CD4-positive, alpha-beta T cell treated with Interleukin-4 for 4 hours (primary cell): ENCODE measurements at regions not wholly inside any gene's neighbourhood (a gene's known extent, or its start where the extent isn't known, plus 50 kb on each side); places are given as distances from the start of the nearest gene placed in this dataset.

Experiments used
- DNase-seq: peaks from one replicate; pipeline ENCODE4 v3.0.0-alpha.2; 2020

DNA sequence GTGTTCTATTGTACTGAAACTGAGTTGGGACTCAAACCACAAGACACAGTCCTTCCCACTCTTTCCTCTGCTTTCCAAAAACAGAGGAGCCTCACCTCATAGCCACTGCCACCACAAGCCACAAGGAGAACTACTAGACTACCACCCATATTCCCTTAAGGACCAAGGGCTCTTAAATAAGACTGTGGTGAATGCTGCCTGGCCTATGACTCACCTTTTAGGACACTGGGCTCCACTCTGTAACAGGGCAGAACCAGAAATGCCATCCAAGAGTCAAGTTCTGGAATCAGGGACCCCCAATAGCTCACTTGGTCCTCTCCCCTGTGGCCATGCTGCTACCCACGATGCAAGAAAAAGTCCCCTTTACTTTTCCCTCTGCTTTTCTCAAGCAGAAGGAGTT, 851.4 kb downstream of the BCL11A start:
- no peak for DNase-seq

DNA sequence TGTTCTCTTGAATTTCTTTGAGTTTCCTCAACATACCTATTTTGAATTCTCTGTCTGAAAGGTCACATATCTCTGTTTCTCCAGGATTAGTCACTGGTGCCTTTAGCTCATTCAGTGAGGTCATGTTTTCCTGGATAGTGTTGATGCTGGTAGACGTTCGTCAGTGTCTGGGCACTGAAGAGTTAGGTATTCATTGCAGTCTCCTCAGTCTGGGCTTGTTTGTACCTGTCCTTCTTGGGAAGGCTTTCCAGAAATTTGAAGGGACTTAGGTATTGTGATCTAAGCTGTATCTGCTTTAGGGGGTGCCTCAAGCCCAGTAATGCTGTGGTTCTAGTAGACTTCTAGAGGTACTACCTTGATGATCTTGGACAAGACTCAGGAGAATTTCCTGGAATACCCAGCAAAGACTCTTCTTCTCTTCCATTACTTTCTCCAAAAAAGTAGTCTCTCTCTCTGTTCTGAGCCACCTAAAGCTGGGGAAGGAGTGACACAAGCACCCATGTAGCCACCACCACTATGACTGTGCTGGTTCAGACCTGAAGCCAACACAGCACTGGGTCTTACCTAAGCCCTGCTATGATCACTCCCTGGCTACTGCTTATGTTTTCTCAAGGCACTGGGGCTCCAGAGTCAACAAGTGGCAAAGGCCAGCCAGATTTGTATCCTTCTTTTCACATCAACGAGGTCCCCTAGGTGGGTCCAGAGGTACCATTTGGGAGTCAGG, 852.0 kb downstream of the BCL11A start:
- no peak for DNase-seq

DNA sequence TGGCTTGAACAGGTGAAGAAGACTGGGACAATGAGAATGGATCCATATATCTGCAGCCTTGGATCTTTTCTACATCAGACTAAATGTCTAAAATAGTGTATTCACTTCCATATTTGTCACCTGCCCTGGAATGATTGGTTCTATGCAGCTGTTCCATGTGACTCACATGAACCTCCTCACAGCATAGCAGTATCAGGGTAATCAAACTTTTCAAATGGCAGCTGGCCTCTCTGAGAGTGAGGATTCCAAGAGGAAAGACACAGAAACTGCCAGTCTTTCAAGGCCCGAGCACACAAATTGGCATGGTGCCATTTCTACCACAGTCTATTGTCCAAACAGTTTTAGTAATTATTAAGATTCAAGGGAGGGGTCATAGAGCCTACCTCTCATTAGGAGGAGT, 859.3 kb downstream of the BCL11A start:
- DNase-seq = no peak

DNA sequence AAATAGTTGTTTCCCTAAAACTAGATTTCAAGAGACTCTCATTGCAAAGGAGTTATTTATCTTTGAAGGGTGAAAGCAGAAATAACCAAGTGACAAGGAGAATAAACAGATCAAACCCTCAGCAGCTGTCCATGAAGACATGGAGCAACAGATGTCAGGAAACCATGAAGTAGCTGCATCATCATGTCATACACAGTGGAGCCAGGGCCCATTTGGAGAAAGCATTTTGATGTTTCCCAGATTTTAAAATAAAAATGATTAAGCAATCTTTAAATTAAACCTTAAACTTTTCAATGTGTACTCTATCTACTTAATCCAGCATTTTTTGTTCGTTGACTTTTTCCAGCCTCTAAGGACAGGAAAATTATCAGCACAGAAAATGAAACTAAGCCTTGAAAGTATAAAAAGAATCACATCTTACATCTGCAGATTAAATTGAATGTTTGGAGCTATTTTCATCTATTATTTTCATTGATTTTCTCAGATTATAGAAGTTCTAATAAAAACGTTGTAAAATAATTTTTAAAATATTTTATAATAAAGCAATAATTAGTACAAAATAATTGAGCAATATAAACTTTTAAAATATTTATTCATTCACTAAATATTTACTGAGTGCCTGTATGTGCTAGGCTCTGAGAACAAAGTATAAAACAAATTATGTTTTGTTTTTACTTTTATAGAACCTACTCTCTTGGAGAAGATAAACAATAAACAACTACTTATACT, 860.1 kb downstream of the BCL11A start:
- no peak for DNase-seq

DNA sequence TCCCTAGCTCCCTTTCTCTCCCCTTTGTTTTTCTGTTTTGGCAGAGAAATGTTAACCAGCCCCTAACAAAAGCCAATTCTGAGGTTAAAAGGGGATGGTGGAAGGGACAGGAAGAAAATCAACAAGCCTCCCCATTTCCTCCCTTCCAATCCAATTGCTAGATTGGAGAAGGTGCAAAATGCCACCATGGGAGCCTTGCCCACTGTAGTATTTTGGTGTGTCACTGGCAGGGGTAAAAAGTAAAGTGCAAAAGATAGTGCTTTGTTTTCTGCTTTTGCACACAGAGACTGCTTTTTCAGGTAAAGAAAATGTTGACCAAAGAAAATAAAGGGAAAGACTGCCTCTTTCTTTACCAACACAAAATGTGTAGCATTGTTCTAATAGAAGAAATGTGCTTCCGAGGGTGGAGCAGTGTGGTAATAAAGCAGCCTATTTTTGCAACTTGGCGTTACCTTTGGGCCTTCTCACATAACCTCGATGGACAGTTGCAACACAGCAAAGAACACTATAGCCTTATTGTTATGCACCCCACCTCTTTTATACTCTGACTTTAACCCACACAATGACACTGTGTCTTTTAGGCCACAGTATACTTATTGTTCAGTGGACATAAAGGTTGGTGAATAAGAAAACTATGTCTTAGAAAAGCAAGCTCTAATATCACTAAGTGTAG, 861.8 kb downstream of the BCL11A start:
- DNase-seq = no peak

DNA sequence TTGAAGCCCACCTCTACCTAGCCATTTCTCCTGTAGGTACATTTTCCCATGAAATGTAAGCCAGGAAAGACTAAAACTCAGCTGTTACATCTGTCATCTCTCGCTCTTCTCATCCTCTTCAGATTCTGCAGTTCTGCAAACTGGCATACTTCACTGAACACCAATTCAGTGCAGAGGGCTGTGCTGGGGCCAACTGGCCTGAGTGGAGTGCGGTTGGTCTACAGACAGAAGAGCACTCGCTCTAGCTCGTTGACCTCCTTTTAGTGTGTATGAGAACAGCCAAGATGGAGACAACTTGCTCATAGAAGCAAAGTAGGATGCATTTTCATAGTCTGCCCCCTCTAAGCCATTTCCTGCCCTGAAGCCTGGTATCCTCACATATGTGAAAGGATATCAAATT, 862.6 kb downstream of the BCL11A start:
- DNase-seq = no peak

DNA sequence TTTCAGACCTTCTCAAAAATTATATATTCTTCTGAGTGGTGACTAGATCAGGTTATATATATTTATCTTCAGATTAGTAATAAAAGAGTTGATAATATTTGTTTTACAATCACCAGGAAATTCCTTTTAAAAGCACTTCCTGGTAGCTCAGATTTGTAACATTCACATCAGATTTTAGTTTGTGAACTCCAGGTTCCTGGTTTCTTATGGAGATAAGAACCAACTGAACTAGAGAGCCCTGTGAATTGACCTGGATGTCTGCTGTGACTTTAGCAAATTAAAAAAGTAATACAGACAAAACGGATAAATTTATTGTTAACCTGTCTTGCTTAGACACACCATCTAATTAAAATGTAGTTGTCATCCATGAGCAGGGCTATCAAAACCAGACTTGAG, 868.7 kb downstream of the BCL11A start:
- no peak for DNase-seq

DNA sequence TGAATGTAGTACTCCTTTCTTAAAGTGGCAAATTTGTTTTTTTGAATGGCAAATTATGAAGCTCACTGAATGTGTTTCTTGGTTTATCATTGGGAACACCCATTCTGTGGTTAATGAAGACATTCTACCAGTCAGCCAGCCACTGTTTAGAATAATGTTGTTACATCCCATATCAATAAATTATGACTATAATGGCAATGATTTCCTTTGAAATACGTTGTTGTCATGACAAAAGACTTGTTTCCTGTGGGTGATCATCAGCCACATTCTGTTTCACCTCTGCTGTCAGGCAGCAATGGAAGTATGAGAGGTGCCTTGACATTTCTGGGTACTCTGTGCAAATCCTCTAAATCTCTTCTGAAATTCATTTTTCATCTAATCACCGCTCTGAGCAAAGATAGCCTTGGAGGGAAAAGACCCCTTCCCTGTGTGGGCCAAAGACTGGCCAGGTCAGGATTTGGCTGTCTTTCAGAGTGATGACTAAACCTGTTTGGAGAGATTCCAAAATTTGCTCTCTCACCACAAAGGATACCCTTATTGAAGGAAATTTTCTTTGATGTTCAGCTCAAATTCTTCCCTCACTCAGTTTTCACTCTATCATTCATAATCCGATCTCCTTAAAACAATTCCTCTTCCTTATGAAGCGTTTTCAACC, 869.2 kb downstream of the BCL11A start:
- DNase-seq = no peak

DNA sequence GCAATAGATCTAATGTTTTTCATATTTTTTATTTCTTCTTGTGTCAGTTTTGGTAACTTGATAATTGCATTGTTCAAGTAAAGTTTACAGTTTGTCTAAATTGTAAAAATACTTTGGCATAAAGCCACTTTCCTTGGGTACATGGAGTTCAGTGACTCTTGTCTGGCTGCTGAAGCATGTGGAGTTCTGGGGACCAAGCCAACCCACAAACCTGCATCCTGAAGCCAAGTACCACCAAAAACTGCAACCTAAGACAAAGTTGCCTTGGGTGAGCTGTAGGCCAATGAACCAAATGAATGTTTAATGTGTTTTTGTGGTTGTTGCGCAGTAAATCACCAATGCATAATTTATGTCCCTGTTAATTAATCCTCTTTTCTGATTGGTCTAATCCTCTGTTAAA, 872.6 kb downstream of the BCL11A start:
- DNase-seq = no peak

DNA sequence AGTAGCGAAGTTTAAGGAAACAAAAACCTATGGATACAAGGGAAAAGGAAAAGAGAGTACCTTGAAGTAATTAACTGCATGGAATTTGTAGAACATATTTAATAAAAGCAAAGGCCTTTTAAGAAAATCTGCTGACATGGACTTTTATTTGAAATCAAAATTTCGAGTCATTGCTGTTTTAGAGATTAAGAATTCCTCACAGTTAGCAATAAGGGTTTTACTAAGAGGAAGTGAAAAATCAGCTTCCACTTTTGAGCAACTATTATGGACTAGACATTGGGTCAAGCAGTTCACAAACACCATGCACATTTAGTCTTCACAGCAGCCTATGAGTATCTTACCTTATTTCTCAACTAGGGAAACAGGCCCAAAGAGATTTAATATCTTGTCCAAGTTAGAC, 876.3 kb downstream of the BCL11A start:
- DNase-seq = no peak

DNA sequence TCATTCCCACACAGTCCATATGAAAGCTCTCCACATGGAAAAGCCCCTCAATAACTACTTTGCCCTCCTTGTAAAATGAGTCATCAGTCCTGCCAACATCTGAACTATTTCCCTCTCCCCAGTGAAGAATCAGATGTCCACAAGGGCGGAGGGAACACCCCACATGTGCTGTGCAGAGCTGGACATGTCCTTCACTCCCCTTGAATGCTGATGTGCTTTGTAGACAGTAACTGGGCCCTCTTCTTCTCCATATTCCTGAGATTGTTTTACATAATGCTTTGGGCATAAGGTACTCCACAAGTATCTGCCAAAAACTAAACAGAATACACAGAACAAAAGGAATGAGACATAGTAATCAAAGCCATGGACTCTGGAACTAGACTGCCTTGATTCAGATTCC, 879.4 kb downstream of the BCL11A start:
- DNase-seq = no peak

DNA sequence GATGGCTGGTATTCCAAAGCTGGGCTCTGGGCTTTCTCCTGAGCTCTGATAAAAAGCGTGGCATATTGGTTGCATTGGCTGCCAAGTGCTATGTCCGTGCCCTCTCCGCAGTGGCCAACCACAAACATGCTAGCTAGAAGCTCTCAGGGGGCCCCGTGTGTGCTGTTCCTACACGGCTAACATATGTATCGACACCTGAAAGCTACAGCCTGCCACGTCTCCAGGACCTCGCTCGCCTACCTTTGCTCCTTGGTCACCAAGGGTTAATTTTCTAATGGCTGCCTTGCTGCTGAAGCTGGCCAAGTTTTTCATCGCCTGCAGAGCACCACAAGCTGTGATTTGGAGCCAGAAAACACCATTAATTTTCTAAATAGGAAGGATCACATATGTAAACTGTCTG, 888.4 kb downstream of the BCL11A start:
- no peak for DNase-seq

DNA sequence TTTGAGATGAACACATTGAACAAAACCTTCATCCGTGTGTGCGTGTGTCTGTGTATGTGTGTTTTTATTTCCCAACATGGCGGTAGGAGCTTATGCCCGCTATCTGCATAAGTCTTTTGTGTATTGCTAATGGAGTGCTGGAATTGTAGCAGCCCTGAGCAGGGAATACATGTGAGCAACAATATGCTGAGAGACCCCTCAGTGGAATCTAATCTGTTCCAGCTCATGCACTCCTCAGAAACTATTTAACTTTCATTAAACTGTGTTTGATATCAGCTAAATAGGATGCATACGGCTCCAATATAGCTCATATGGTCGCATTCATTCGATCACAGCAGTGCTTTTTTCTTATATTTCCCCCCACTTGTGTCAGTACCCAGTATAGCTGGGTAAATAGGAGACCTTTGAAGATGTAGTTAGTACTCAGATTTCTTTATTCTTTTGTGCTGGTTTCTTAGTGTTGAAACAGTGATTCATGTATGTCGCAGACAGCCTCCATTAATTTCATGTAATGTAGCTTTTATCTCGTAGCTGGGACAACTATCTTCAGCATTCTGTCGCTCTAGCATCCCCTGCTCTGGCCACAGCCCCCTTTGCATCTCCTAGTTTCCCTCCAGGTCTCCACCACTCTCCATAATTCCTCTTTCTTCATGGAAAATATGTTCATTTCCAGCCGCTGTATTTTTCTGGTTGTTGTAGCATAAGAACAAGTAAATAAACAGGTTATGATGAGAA, 891.2 kb downstream of the BCL11A start:
- no peak for DNase-seq

DNA sequence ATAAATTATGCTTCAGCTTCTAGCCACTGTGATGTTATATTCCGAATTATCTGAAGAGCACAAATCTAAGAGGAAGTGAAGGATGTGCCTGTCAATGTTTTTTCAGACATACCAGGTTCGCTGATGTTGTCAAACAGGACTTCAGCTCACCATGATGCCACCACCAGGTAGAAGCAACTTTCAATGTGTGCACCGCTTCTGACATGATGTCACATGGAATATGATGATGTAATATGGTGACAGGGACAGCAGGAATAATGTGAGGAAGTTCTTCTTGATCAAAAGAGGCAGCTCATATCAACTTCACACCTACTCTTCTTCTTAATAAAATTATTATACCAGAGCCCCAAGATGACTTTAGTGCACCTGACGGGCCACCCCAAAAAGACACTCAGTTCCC, 893.2 kb downstream of the BCL11A start:
- no peak for DNase-seq

DNA sequence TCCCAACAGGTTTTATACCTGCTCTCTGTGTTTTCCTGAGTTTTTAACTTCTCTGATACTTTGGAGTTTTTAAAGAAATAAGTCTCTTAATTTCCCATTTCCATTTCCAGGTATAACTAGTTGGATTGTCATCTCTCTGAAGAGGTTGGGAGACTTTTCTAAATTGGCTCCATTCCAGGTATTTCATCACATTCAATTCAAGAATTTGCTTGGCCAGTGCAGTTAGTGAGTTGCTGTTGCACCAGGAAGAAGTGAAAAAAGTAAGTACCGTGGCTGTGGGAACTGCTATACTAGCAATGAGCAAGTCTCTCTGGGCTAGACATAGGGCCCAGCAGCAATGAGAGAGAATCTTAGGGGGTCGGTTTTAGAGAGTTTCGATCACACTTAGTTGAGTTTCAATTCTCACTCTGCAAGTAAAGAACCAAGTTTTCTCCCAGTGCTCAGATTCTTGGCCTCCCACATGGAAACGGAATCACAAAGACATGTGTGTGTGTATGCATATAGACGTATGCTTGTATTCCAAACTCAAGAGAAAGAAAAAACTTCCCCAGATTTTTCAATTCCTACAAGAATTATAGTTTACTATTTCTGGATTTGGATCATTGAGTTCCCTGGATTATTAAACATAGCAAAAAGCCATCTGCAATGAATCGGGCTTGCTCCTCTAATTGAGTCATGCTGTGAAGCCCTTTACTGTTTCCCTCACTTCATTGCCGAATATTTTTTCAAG, 894.4 kb downstream of the BCL11A start:
- no peak for DNase-seq

DNA sequence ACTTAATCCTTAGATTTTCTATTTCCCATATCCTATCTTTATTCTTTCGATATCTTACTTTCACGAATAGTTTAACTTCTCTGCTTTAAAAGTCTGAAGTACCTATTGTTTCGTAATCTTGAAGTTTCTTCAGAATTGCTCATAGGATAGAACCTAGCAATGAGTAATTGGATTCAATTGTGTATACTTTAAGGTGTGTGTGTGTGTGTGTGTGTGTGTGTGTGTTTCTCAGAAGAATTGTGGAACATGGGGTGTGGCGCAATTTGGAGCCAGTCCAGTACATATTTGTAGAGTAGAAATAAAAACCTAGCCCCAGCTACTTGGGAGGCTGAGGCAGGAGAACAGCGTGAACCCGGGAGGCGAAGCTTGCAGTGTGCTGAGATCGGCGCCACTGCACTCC, 897.6 kb downstream of the BCL11A start:
- no peak for DNase-seq

DNA sequence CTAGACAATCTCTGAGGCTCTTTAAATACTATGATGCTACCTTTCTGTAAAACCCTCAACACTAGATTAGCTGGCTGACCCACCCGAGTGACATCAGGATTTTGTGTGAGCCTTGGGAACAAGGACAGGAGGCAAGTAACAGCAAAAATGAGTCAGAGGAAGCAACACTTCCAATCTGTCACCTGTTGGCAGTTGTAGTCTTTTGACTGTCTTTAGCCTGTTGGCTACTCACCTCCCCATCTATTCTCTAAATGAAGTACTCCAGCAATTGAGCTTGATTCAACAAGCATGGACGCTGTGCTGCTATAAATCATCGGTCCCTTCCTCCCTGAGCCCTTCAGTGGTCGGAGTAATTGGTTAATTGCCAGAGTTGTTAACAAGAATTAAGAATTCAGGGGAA, 898.7 kb downstream of the BCL11A start:
- no peak for DNase-seq

DNA sequence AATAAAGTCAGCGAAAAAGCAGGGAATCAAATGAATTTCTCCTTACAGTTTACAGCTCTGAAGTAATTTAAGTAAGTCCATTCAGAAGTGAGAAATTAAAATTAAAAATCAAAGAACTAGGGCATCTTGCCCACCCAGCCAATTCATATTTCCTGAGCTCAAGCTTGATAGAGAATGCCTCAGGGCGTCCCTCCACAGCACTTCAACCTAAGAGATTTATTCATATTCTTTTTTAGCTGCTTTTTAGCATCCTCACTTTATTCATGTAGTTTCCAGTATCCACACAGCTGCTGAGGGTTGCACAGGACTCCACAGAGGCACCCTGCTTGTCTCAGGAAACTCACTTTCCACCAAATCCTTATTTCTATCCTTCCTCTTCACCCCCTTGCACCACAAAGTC, 900.3 kb downstream of the BCL11A start:
- no peak for DNase-seq

DNA sequence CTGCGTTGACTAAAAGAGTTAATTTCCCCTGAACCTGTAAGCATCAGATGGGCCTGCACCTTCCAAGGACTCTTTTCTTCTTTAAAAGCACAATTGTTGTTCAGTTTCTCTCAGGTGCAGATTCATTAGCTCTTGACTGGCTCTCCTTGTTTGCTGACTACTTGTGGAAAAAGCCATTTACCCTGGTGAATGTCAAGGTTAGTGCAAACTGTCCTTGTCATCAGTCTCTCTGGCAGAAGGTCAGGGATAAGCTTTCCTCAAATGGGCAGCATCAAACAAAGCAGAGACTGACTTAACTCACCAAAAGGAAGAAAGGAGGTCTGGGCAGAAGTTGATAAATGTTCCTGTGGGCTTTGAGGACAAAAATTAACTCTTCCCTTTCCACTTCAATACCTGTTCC, 922.7 kb downstream of the BCL11A start:
- no peak for DNase-seq

DNA sequence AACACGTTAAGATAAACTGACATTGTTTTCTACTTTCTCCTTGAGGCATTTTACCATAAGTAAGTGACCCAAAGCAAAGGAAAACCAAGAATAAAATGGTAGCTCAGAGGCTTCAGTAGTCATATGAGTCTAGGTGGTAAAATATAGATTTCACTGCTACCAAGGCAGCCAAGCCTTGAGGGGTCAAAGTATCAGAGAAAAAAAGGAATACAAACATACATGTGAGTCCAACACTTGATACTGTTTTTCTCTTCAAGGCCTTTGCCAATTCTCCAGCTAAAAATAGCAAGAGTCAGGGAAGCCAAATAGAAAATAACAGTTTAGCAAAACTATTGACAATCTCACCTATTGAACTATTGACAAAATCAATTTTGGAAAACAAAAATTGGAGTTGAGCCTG, 925.9 kb downstream of the BCL11A start:
- DNase-seq = no peak

DNA sequence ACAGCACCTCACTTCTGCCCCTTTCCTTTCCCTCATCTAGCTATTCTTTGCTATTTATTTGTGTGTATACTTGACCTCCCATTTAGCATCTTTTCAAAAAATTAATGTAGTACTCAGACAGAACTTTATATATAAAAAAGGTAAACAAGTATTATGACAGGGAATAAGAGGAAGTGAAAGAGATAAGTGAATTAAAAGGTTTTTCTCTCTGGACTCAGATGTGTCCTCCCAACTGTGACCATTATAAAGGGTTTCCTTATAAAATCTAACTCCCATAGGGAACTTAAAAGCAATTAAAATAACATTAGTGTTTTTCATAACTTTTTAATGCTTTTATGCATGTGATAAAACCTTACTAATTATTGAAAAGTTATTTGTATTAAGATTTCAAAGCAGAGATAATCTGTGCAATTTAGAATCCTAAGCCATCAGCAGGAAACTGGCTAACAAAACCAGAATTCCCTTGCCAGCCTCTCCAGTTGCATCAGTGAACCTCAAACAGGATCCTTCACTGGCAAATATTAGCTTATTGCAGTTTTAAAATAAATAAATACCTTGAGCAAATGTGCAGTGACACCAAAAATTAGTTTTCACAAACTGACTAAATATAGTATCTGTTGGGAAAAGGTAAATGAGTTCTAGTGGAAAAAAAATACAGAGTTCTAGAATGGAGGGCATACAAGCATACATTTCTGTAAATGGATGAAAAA, 930.7 kb downstream of the BCL11A start:
- DNase-seq = no peak

DNA sequence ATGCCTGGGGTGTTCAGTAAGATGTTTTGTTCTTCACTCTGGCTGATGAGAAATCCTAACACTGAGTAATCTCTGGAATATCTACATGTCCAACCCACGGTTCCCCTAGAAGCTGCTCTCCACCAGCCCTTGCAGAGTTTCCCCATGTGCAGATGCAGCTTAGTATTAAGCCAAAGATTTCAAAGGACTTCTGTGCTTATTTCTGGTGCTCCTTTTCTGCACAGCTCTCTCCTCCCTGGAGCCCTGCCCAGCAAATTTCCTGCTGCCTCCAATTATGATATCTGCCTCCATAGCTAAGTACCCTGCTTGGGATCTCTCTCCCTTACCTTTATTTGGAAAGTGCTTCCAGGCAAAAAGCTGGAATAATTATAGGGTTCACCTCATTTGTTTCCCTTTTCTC, 949.3 kb downstream of the BCL11A start:
- no peak for DNase-seq
